Effector CD8-positive, alpha-beta T cell (primary cell): ENCODE measurements at regions not wholly inside any gene's neighbourhood (a gene's known extent, or its start where the extent isn't known, plus 50 kb on each side); places are given as distances from the start of the nearest gene placed in this dataset.

Source experiments
- DNase-seq: peaks from one replicate; lab custom pipeline; 2025; lab: John Stamatoyannopoulos, UW

- peak; percentile 32 for DNase-seq
These were observed 68.3 kb upstream of the SIM2 start for GRCh38 chr21:36630485-36631206.

- no peak for DNase-seq
These were observed 62.9 kb upstream of the SIM2 start for GRCh38 chr21:36636016-36636415.

GRCh38 chr21:36636439-36636838, 62.5 kb upstream of the SIM2 start:
- DNase-seq: no peak

GRCh38 chr21:36639769-36640168, 59.1 kb upstream of the SIM2 start:
- no peak for DNase-seq

GRCh38 chr21:36640174-36640720, 58.7 kb upstream of the SIM2 start:
- DNase-seq: no peak

GRCh38 chr21:36640721-36641244, 58.1 kb upstream of the SIM2 start:
- no peak for DNase-seq

- DNase-seq: no peak
These were observed 57.6 kb upstream of the SIM2 start for GRCh38 chr21:36641346-36641745.

- DNase-seq: no peak
These were observed 57.0 kb upstream of the SIM2 start for GRCh38 chr21:36641886-36642285.

GRCh38 chr21:36642777-36643176, 56.1 kb upstream of the SIM2 start:
- no peak for DNase-seq

GRCh38 chr21:36643374-36644250, 55.3 kb upstream of the SIM2 start:
- DNase-seq: no peak

- DNase-seq: no peak
These were observed 52.9 kb upstream of the SIM2 start for GRCh38 chr21:36646011-36646410.

- no peak for DNase-seq
These were observed 52.3 kb upstream of the SIM2 start for GRCh38 chr21:36646645-36647044.

GRCh38 chr21:36647279-36648093, 51.4 kb upstream of the SIM2 start:
- DNase-seq: no peak
